ENCODE measurements at regions not wholly inside any gene's neighbourhood (a gene's known extent, or its start where the extent isn't known, plus 50 kb on each side); places are given as distances from the start of the nearest gene placed in this dataset.

DNA sequence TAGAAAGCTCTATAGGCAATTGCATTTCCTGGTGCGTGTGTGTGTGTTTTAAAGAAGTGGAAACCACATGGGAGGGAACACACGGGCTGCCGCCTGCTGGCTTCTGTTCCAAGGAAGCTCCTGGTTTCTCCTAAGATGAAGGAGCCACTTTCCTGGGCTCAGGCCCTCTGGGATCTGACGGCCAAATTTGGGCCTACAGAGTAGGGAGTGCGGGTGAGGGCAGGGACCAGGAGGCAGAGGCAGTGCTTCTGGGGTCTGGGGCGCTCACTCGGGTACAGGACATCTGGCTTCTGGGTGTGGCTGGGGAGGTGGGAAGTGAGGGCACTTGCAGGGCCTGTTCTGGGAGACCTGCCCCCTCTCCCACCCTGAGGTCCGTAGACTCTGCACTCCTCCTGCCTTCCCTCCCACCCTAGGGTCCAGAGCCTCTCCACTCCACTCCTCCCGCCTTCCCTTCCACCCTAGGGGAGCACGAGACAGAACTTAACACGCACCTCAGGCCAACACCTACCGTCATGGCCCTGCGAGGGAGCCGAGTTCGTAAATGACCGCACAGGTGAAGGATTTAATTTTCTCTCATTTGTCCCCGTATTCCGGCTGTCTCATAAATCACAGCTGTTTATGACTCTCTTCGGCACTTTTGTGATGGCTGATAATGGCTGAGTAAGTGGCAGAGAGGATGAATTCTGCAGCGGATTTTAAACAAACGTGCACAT lies 127.7 kb downstream of the KIF26A start:
- peaks cover 0 to 5% (median 0%) of the 10 kb centered on the region in 4 donors for H3K9me3 ChIP-seq
- TF ChIP-seq POLR2A (IDR thresholded peaks at IDR 0.05) (no peak), EP300 (IDR thresholded peaks at IDR 0.05) (no peak), POLR2AphosphoS5 (IDR thresholded peaks at IDR 0.05) (no peak)
- TF ChIP-seq, protein P1, sequence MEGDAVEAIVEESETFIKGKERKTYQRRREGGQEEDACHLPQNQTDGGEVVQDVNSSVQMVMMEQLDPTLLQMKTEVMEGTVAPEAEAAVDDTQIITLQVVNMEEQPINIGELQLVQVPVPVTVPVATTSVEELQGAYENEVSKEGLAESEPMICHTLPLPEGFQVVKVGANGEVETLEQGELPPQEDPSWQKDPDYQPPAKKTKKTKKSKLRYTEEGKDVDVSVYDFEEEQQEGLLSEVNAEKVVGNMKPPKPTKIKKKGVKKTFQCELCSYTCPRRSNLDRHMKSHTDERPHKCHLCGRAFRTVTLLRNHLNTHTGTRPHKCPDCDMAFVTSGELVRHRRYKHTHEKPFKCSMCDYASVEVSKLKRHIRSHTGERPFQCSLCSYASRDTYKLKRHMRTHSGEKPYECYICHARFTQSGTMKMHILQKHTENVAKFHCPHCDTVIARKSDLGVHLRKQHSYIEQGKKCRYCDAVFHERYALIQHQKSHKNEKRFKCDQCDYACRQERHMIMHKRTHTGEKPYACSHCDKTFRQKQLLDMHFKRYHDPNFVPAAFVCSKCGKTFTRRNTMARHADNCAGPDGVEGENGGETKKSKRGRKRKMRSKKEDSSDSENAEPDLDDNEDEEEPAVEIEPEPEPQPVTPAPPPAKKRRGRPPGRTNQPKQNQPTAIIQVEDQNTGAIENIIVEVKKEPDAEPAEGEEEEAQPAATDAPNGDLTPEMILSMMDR (IDR thresholded peaks at IDR 0.05): no peak
- 68 to 86% (median 81%) methylated on average over 20 to 21 of the region's 21 CpGs for WGBS, 5 donors
- H3K4me1 ChIP-seq: no peaks in the 10 kb centered on the region
- no peak overlapping the region for H3K27ac ChIP-seq
- H3K36me3 ChIP-seq: no peaks in the 10 kb centered on the region
- intact Hi-C loops (cut with DNase I; ENCODE audit: low total_unique reads): no loop called here
- H3K4me3 ChIP-seq: no peak overlapping the region
- H3K27me3 ChIP-seq: no peaks in the 10 kb centered on the region
- DNase-seq: peak in 1 of 2 donors; percentile 9

DNA sequence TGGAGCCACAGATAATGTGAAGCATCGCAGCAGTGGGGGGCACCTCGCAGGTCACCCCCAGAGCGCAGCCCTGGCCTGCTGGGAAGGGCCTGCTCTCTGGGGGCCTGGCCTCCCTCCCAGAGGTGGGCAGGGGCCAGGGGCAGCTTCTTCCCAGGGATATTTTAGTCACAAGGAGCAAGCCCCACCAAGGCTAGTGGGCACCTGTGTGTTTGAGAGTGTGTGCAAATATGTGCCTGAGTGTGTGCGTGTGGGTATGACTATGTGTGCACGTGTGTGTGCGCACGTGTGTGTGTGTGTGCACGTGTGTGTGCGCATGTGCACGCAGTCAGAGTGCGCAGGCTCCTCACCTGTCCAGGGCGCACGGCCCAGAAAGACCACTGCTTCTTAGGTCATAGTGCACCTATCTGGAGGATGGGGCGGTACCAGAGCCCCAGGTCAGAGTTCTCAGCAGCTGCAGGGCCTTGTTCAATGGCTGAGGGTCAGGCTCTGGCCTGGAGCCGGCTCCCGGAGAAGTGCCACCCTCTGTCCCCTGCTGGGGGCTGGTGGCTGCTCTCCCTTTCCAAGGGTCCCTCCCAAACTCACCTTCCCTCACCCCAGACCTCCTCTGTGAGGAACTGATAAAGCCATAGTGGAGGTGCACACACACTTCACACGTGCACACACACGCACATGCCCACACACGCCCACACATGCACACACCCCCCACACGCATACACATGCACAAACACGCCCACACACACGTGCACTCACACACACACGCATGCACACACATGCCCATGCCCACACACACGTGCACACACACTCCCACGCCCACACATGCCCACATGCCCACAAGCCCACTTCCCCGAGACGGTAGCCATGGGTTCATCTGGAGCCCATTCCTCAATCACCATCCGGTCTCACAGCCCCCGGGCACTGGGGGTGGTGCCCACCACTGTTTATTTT lies 128.5 kb downstream of the KIF26A start:
- no peaks in the 10 kb centered on the region for H3K9me3 ChIP-seq
- H3K4me3 ChIP-seq: no peak overlapping the region
- H3K27me3 ChIP-seq: no peaks in the 10 kb centered on the region
- DNase-seq: peak in 1 of 2 donors; percentile 17
- H3K4me1 ChIP-seq: no peaks in the 10 kb centered on the region
- TF ChIP-seq, protein P1 (IDR thresholded peaks at IDR 0.05): no peak
- TF ChIP-seq POLR2AphosphoS5 (IDR thresholded peaks at IDR 0.05): no peak
- no peak for TF ChIP-seq EP300 (IDR thresholded peaks at IDR 0.05)
- no peak for TF ChIP-seq POLR2A (IDR thresholded peaks at IDR 0.05)
- H3K27ac ChIP-seq: no peak overlapping the region
- 78 to 89% (median 86%) methylated on average over 28 to 29 of the region's 29 CpGs for WGBS, 5 donors
- no peaks in the 10 kb centered on the region for H3K36me3 ChIP-seq
- intact Hi-C loops (cut with DNase I; ENCODE audit: low total_unique reads): no loop called here

DNA sequence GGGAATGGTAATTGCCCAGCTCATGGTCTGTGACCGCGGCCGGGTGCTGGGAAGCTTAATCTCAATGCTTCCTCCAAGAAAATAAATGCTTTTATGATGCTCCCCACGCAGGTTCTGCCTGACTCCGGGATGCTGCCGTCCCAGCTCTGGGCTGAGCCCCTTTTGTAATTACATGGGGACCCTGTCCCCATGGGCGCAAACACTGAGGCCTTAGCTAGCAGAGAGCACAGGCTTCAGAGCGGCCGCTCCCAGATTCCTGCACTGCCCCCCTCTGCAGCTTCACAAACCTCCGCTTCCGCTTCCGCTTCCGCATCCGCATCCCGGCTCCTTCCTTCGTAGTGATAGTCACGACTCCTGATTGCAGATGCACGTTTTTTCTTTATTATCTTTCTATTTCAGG lies 129.5 kb downstream of the KIF26A start:
- no peaks in the 10 kb centered on the region for H3K27me3 ChIP-seq
- TF ChIP-seq POLR2AphosphoS5 (IDR thresholded peaks at IDR 0.05) (no peak), POLR2A (IDR thresholded peaks at IDR 0.05) (no peak), EP300 (IDR thresholded peaks at IDR 0.05) (no peak)
- TF ChIP-seq, protein P1 (IDR thresholded peaks at IDR 0.05): no peak
- peak; percentile 15 to 51 for DNase-seq
- H3K9me3 ChIP-seq: no peaks in the 10 kb centered on the region
- H3K4me3 ChIP-seq: no peak overlapping the region
- 52 to 76% (median 66%) methylated on average over 18 of the region's 18 CpGs for WGBS, 5 donors
- intact Hi-C loops (cut with DNase I; ENCODE audit: low total_unique reads): no loop called here
- no peaks in the 10 kb centered on the region for H3K4me1 ChIP-seq
- H3K27ac ChIP-seq: no peak overlapping the region
- no peaks in the 10 kb centered on the region for H3K36me3 ChIP-seq

DNA sequence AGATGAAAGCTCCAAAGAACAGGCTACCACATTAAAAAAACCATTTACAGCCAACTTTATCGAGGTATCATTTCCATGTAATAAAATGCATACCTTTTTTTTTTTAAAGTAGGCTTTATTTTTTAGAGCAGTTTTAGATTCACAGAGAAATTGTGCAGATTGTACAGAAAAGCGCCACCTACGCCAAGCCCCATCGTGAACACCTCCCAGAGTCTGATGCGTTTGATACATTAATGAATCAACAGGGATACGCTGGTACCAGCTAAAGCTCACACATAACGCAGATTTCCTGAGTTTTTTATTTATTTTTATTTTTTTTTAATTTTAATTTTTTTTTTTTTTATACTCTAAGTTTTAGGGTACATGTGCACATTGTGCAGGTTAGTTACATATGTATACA lies 129.9 kb downstream of the KIF26A start:
- DNase-seq: no peak
- intact Hi-C loops (cut with DNase I; ENCODE audit: low total_unique reads): no loop called here
- Histone ChIP-seq H3K36me3 (no peaks in the 10 kb centered on the region), H3K27ac (no peak overlapping the region), H3K9me3 (no peaks in the 10 kb centered on the region), H3K4me3 (no peak overlapping the region), H3K4me1 (no peaks in the 10 kb centered on the region), H3K27me3 (no peaks in the 10 kb centered on the region)
- TF ChIP-seq POLR2A (IDR thresholded peaks at IDR 0.05) (no peak), POLR2AphosphoS5 (IDR thresholded peaks at IDR 0.05) (no peak), EP300 (IDR thresholded peaks at IDR 0.05) (no peak)
- TF ChIP-seq, protein P1 (IDR thresholded peaks at IDR 0.05): no peak
- 86 to 91% (median 90%) methylated on average over 7 of the region's 7 CpGs for WGBS, 5 donors
